Type B pancreatic cell (in vitro differentiated cells): ENCODE measurements at regions not wholly inside any gene's neighbourhood (a gene's known extent, or its start where the extent isn't known, plus 50 kb on each side); places are given as distances from the start of the nearest gene placed in this dataset.

ENCODE experiments used
- DNase-seq: peaks from one replicate; pipeline ENCODE4 v3.0.0; 2021; ENCODE audit warnings: mixed read lengths; ENCODE audit not compliant: unreplicated experiment; ENCODE audit errors: extremely low spot score
- H3K27ac Mint-ChIP-seq: 2 replicates; pipeline ENCODE4 v1.8.0; 2021; ENCODE audit warnings: mild to moderate bottlenecking, mixed read lengths
- H3K27me3 Mint-ChIP-seq: 2 replicates; pipeline ENCODE4 v1.8.0; 2021; ENCODE audit warnings: mixed read lengths
- H3K36me3 Mint-ChIP-seq: 2 replicates; pipeline ENCODE4 v1.8.0; 2021; ENCODE audit warnings: mixed read lengths
- H3K4me1 Mint-ChIP-seq: one replicate; pipeline ENCODE4 v1.8.0; 2021; ENCODE audit warnings: mixed read lengths; ENCODE audit not compliant: unreplicated experiment
- H3K4me3 Mint-ChIP-seq: 2 replicates; pipeline ENCODE4 v1.8.0; 2021; ENCODE audit warnings: mild to moderate bottlenecking, mixed read lengths
- H3K9me3 Mint-ChIP-seq: 2 replicates; pipeline ENCODE4 v1.8.0; 2021; ENCODE audit warnings: mixed read lengths
- CTCF ChIP-seq: fragments of 200-600 bp; sonication (generic); conservative IDR thresholded peaks from 2 replicates; pipeline ENCODE4 v1.5.0; 2021; ENCODE audit warnings: antibody characterized with exemption, mild to moderate bottlenecking

GRCh38 chr10:28949005-28950004 lies 272.0 kb downstream of the BAMBI start:
- no peaks in the 10 kb centered on the region for H3K9me3 Mint-ChIP-seq
- no peaks in the 10 kb centered on the region for H3K36me3 Mint-ChIP-seq
- H3K4me1 Mint-ChIP-seq, result peaks cover 6% of the 10 kb centered on the region
- H3K27me3 Mint-ChIP-seq, result no peaks in the 10 kb centered on the region
- H3K4me3 Mint-ChIP-seq, result no peak overlapping the region
- H3K27ac Mint-ChIP-seq, result peak overlapping the region; percentile 30
- no peak for DNase-seq
- TF ChIP-seq CTCF, result no peak

- Mint-ChIP-seq H3K4me1 (peaks cover 6% of the 10 kb centered on the region), H3K9me3 (no peaks in the 10 kb centered on the region), H3K27me3 (no peaks in the 10 kb centered on the region), H3K27ac (no peak overlapping the region), H3K36me3 (no peaks in the 10 kb centered on the region), H3K4me3 (no peak overlapping the region)
- no peak for DNase-seq
- TF ChIP-seq CTCF, result no peak
These were observed 274.2 kb downstream of the BAMBI start for GRCh38 chr10:28951484-28951883.

GRCh38 chr10:28952523-28952922 lies 275.2 kb downstream of the BAMBI start:
- Mint-ChIP-seq H3K27me3 (no peaks in the 10 kb centered on the region), H3K4me3 (no peak overlapping the region), H3K36me3 (no peaks in the 10 kb centered on the region), H3K9me3 (peaks cover under 1% of the 10 kb centered on the region), H3K27ac (no peak overlapping the region), H3K4me1 (peaks cover 6% of the 10 kb centered on the region)
- DNase-seq, result no peak
- no peak for TF ChIP-seq CTCF

GRCh38 chr10:28954211-28954610 lies 276.9 kb downstream of the BAMBI start:
- H3K36me3 Mint-ChIP-seq, result no peaks in the 10 kb centered on the region
- TF ChIP-seq CTCF, result no peak
- H3K27me3 Mint-ChIP-seq, result no peaks in the 10 kb centered on the region
- H3K4me3 Mint-ChIP-seq, result no peak overlapping the region
- peaks cover under 1% of the 10 kb centered on the region for H3K4me1 Mint-ChIP-seq
- H3K27ac Mint-ChIP-seq, result no peak overlapping the region
- DNase-seq, result no peak
- peaks cover 6% of the 10 kb centered on the region for H3K9me3 Mint-ChIP-seq

GRCh38 chr10:28958468-28958867 lies 281.1 kb downstream of the BAMBI start:
- Mint-ChIP-seq H3K36me3 (no peaks in the 10 kb centered on the region), H3K27me3 (no peaks in the 10 kb centered on the region), H3K9me3 (peaks cover 11% of the 10 kb centered on the region), H3K27ac (no peak overlapping the region), H3K4me3 (no peak overlapping the region), H3K4me1 (no peaks in the 10 kb centered on the region)
- no peak for DNase-seq
- TF ChIP-seq CTCF, result no peak
